Activated gamma-delta T cell treated with Interleukin-2 at 50 U/mL for 16 hours (primary cell): ENCODE measurements at regions not wholly inside any gene's neighbourhood (a gene's known extent, or its start where the extent isn't known, plus 50 kb on each side); places are given as distances from the start of the nearest gene placed in this dataset.

ENCODE experiments used
- DNase-seq: peaks from one replicate; pipeline ENCODE4 v3.0.0-alpha.2; 2020

GRCh38 chr3:31232055-31233025, 300.4 kb upstream of the STT3B start:
- no peak for DNase-seq

GRCh38 chr3:31234145-31234544, 298.6 kb upstream of the STT3B start:
- no peak for DNase-seq

DNA sequence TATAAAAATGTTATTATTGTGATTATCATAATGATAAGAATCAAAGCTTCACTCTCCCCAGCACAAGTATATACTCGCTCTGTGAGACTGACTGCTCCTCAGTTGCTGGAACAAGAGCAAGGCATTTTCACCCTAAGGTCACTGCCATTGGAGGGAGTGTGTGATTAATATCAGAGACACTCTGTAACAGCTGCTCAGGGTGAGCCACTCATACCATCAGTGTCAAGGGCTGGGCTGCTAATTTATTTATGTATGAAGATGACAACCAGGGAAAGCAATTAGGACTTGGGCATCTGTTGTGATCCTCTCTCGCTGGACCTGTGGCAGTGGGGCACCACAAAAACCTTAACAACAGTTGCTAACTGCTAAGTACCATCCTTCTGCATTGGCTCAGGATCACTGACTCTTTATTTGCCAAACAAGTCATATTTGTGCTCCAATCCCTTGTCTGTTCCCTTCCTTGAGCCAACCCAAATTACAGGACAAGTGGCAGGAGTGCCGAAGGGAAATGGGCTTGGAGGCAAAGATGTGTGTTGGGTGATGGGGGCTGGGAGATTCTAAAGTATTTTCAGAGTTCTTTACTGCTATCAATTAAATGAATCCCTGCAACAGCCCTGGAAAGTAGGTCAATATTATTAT, 297.5 kb upstream of the STT3B start:
- DNase-seq, result no peak

GRCh38 chr3:31237887-31238286, 294.8 kb upstream of the STT3B start:
- DNase-seq, result no peak

DNA sequence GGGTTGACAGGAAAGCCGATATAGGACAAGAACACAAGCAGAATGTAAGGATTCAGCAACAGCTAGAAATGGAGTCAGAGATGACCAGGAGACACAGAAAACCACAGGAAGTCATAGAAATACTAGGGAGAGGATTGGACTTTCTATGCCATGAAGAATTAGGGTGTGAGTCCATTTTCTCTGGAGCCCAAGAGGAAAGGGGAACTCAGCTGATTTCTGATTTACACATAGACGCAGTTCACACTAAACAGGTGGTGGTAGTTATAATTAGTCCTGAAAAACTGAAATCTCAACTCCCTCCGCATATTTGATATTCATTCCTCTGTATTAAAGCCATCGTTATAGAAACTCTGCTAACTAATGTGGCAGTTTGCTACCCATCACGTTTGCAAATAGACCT, 292.7 kb upstream of the STT3B start:
- DNase-seq, result no peak

DNA sequence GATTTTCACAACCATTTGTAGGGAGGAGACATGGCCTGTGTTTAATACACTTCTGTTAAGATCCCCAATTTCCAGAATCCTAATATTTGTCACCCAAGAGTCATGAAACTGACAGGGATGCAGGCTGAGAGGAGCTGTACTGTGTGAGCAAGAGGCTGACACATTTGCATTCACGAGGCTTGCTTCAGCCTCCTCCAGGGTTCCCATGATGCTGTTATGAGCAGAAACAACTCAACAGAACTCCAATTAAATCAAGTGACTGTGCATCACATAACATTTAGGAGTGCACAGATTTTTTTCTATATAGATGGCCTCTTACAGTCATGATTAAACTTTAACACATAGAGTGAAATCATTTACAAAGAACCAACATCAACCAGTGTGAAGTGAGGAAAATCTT, 292.3 kb upstream of the STT3B start:
- DNase-seq, result no peak

GRCh38 chr3:31240874-31241273, 291.9 kb upstream of the STT3B start:
- DNase-seq, result no peak

DNA sequence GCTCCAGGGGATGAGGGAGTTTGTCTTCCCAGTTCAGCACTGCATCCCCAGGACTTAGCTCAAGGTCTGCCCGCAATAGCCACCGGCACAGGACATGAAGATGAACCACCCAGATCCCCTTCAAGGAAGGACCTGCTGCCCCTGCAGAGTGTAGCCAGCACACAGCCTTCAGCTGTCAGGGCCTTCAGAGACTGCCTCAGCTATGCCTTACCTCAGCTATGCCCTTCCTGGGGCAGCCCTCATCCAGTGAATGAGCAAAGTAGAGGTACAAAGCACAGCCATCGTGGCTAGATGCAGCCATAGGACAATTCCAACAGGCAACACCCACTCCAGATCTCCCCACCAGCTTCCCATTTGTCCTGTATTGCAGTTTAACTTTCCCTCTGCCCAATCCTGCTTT, 291.2 kb upstream of the STT3B start:
- DNase-seq, result no peak

DNA sequence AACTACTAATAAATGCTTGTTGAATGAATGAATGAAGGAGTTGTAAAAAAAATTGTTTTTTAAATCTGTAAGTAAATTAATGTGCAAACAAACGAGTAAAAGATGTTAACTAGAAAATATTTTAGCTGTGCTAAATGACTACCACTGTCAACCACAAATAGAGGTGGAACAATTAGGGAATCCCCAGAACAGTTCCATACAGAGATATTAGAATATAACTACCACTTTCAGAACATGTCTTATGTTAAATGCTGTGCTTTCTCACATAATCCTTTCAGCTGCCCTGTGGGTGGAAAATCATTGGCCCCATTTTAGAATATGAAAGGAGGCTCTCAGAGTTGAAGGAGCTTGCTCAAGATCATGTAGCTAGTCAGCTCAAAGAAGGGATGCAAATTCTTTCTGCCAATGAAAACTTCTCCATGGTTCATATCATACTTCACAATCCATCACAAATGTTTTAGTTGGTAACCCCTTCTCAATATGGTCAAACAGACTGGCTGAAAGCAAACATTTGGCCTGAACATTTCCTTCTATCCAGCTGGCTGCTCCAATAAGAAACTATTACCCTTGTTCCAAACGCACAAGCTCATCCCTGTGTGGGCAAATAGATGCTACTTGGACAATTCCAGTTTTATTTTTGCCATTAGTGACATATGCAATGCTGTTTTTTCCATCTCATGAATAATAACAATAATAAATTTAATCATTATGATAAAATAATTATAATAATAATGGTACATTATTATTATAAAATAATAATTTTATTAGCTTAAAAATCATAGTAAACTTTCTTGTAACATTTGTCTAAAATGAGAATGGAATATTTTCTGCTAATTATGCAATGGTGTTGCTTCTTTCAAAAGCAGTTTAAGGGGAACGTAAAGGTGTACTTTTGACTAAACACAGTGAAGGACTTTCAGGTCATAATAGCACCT, 290.4 kb upstream of the STT3B start:
- DNase-seq, result no peak

GRCh38 chr3:31244929-31245817, 287.6 kb upstream of the STT3B start:
- DNase-seq, result no peak

GRCh38 chr3:31246293-31247062, 286.2 kb upstream of the STT3B start:
- no peak for DNase-seq

- no peak for DNase-seq
Observed at GRCh38 chr3:31247063-31247447, 285.7 kb upstream of the STT3B start.

GRCh38 chr3:31247850-31248562, 284.7 kb upstream of the STT3B start:
- DNase-seq, result no peak

GRCh38 chr3:31248563-31248992, 284.1 kb upstream of the STT3B start:
- no peak for DNase-seq

GRCh38 chr3:31249545-31249944, 283.2 kb upstream of the STT3B start:
- no peak for DNase-seq

- DNase-seq, result no peak
Observed at GRCh38 chr3:31250116-31250777, 282.5 kb upstream of the STT3B start.

- DNase-seq, result no peak
Observed at GRCh38 chr3:31251083-31251482, 281.6 kb upstream of the STT3B start.

GRCh38 chr3:31252216-31253185, 280.2 kb upstream of the STT3B start:
- DNase-seq, result no peak

GRCh38 chr3:31253782-31254181, 278.9 kb upstream of the STT3B start:
- DNase-seq, result no peak
